Left cardiac atrium (tissue), 4 donors: ENCODE measurements at regions not wholly inside any gene's neighbourhood (a gene's known extent, or its start where the extent isn't known, plus 50 kb on each side); places are given as distances from the start of the nearest gene placed in this dataset.
"Not testable (repeated sequence)": the region's sequence is repeated elsewhere in the genome, so short reads cannot be mapped to it uniquely, and the experiment has no call there.

ENCODE experiments used
- ATAC-seq, 2 donors: fragments of 200-7000 bp; cut with Tn5 transposase; one replicate each; pipeline ENCODE4 v1.9.1; 2020; ENCODE audit warnings: mild to moderate bottlenecking in 2 of 2, moderate library complexity in 2 of 2
- DNase-seq: peaks from one replicate; pipeline ENCODE4 v3.0.0-alpha.2; 2020
- intact Hi-C, 2 donors: fragments of 100-400 bp; cut with DNase I; formaldehyde crosslinking; loops; one replicate each; pipeline versions ENCODE4 v1.14.1 to v1.15.1; 2022 to 2023
- donor health status: DM: no; HTN: yes; CAD: no.
- donor health status: DM: no; HTN: yes; CAD: no; lungs with severe emphysema.
- donor health status: DM: yes; HTN: yes; CAD: no.
- donor health status: Dilated cardiomyopathy.

DNA sequence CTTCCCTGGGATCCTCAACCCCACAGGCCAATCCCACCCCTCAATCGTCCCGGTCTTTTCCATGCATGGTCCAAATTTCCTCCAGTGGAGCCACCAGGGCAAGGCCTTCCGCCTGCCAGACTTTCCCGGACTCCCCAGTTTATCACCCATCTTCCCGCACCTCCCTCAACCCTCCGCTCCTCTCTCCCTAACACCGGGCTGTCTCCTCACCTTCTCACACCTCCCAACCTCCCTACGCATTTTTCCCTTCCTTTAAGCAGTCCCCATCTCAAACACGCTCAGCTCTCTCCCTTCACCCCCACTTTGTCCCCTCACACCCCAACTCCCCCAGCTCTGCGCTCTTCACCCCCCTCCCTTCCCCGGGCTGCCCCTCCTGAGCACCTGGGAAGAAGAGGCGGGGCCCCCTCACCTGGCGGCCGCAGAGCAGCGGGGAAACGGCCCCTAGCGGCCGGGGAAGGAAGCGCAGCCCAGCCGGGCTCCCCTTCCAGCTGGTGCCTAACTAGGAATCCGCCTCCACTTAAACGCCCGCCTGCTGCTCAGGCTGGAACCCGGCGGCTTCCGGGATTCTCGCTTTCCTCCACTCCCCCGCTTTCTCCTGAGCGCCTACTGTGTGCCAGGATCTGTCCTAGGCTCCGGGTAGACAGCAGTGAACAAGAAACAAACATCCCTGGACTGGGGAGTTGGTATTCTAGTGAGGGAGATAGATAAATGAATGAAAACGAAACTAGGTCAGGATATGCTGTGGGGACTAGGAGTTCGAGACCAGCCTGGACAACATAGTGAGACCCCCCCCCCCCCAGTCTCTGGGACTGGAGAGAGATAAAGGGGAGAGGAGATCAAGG lies 126.7 kb downstream of the CRLF3 start:
- DNase-seq (peak; percentile 58), ATAC-seq (peak; percentile 84 to 90)
- intact Hi-C loops: not testable (repeated sequence)

GRCh38 chr17:30696234-30696633 lies 128.3 kb downstream of the CRLF3 start:
- intact Hi-C loops: no loop called here
- ATAC-seq: no peak
- no peak for DNase-seq

GRCh38 chr17:30695265-30695811 lies 129.2 kb downstream of the CRLF3 start:
- DNase-seq, intact Hi-C loops, ATAC-seq: not testable (repeated sequence)

DNA sequence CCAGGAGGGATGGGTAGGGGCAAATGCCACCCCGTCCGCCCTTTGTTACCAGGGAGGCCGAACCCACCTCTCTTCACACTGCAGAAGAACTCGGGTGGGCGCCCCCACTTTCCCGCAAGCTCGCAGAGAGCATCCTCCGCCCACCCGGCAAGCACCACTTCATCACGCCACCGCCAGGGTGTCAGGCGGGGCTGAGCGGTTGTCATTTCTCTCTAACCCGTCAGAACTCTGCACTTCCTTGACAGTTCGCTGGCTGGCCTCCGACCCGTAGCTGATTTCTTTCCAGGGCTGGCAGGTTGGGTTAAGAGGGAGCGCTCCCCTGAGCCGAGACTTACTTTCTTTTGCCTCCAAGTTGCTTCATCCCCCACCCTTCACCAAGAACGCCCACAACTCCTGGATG lies 130.7 kb downstream of the CRLF3 start:
- DNase-seq: not testable (repeated sequence)
- peak in 1 of 2 donors; percentile 60 for ATAC-seq

DNA sequence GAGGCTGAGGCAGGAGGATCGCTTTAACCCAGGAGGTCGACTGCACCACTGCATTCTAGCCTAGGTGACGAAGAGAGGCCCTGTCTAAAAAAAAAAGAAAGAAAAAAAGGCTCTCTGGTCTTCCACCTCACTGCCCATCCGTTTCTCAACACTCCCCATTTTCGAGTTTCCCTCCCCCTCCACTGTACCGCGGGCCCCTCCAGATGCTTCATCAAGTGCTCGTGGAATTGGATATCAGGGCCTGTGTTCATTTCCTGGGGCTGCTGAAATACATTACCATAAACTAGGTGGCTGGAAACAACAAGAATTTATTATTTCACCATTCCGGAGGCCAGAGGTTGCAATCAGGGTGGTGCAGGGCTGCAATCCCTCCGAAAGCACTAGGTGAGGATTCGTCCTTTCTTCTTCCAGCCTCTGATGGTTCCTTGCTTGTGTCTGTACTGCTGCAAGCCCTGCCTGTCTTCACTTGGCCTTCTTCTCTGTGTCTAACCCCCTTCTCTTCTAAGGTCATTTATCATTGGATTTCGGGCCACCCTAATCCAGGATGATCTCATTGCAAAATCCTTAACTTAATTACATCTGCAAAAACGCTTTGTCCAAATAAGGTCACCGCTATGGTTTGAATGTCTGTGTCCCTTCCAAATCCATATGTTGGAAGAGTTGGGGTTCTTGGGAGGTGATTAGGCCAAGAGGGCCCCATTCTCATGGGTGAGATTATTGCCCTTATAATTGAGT lies 135.1 kb downstream of the CRLF3 start:
- intact Hi-C loops, ATAC-seq, DNase-seq: not testable (repeated sequence)

More for the DNA sequence above, 130.7 kb downstream of the CRLF3 start:
- intact Hi-C loops: not testable (repeated sequence)

DNA sequence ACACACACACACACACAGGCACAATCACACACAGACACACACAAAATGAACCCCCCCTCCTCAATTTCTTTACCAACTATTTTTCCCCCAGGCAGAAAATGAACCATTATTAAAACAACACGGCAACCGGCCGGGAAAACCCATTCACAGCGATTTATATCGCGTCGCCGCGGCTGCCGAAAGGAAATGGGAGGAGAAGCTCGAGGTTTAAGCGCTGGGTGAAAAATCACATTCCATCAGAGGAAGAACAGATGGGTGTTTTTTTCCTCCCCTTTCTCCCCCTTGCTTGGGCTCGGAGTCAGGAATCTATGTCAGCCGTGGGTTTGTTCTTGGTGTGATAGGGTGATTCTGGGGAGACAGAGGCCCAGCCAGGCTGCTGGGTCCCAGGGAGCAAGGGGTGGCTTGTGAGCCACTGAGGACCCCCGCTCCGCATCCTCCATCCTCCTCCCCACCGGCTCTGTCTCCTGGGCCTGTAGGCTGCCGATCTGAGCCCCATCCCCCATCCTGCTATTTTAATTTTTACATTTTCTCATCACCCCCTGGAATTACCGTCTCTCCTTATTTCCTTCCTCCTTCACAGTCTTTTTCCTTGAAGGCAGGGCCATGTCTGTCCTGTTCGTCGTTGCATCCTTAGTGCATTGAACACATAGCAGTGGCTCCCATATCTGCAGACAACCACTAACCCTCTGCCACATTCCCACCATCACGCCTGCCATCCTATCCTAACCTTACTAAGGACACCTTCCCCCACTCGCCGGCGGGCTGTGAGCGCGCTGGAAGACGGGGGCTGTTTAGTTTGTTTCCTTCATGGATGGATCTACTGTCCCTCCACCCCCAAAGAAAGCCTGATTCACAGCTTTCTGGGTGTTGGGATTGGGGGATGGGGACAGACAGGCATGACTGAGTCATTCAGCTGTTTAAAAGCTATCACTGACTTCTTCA lies 137.7 kb downstream of the CRLF3 start:
- DNase-seq, intact Hi-C loops: not testable (repeated sequence)
- ATAC-seq: peak in 1 of 2 donors; percentile 24

DNA sequence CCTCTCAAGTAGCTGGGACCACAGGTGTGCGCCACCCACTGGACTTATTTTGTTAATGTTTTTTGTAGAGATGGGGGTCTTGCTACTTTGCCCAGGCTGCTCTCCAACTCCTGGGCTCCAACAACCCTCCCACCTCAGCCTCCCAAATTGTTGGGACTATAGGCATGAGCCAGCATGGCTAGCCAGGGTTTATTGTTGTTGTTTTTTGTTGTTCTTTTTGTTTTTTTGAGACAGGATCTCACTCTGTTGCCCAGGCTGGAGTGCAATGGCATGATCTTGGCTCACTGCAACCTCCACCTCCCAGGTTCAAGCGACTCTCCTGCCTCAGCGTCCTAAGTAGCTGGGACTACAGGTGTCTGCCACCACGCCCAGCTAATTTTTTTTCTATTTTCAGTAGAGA lies 142.2 kb downstream of the CRLF3 start:
- ATAC-seq, intact Hi-C loops, DNase-seq: not testable (repeated sequence)

DNA sequence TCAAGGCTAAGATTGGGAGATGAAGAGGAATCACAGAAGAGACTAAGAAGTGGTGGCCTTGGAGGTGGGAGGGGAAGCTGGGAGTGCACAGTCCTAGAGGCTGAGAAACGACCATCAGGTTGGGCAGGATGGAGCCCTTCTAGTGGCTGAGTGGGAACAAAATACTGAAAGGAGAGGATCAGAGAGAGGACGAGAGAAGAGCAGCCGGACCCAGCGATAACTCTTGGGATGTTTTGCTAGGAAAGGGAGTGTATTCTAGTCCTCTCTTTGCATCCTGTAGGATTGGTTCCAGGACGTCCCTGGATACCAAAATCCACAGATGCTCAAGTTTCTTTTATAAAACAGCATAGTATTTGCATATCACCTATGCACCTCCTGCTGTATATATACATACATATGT lies 143.8 kb downstream of the CRLF3 start:
- ATAC-seq, intact Hi-C loops, DNase-seq: not testable (repeated sequence)

DNA sequence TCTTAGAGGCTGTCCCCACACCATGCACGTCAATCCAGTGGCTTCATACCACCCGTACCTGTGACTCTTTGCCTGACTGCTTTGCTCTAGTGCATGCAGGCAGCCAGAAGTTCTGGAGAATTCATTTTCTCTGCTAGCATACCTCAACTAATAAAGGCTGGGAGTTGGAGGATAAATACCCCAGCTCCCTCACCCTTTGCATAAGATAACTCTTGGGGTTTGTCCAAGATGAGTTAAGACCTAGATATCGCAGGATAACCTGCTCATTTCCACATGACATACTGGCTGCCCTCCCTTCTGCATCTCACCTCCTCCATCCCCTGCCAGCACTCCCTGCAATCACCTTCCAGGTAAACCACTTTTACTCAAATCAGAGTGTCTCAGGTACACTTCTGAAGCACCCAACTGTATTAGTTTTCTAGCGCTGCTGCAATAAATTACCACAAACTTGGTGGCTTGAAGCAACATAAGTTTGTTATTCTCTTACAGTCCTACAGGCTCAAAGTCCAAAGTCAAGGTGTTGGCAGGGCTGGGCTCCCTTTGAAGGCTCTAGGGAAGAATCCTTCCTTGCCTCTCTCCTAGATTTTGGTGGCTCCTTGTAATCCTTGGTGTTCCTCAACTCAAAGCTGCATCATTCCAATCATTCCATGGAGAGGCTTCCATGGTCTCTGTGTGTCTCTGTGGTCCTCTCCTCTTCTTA lies 146.8 kb downstream of the CRLF3 start:
- intact Hi-C loops: no loop called here
- DNase-seq: no peak
- no peak for ATAC-seq

DNA sequence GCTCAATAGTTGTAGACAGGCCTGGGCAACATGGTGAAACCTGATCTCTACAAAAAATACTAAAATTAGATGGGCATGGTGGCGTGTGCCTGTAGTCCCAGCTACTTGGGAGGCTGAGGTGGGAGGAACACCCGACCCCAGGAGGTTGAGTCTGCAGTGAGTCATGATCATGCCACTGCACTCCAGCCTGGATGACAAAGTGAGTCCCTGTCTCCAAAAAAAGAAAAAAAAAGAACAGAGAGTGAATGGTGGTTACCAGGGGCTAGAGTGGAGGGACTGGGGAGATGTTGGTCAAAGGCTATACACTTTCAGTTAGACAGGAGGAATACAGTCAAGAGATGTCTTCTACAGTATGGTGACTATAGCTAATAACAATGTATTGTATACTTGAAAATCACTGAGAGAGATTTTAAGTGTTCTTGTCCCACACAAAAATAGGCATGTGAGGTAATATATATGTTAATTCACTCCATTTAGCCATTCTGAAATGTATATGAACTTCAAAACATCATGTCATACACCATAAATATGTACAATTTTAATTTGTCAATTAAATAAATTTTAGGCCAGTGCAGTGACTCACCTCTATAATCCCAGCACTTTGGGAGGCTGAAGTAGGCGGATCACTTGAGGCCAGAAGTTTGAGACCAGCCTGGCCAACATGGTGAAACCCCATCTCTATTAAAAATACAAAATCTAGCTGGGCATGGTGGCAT lies 148.6 kb downstream of the CRLF3 start:
- ATAC-seq, intact Hi-C loops, DNase-seq: not testable (repeated sequence)

GRCh38 chr17:30669217-30669649 lies 155.3 kb downstream of the CRLF3 start:
- peak in 1 of 2 donors; percentile 3 for ATAC-seq

DNA sequence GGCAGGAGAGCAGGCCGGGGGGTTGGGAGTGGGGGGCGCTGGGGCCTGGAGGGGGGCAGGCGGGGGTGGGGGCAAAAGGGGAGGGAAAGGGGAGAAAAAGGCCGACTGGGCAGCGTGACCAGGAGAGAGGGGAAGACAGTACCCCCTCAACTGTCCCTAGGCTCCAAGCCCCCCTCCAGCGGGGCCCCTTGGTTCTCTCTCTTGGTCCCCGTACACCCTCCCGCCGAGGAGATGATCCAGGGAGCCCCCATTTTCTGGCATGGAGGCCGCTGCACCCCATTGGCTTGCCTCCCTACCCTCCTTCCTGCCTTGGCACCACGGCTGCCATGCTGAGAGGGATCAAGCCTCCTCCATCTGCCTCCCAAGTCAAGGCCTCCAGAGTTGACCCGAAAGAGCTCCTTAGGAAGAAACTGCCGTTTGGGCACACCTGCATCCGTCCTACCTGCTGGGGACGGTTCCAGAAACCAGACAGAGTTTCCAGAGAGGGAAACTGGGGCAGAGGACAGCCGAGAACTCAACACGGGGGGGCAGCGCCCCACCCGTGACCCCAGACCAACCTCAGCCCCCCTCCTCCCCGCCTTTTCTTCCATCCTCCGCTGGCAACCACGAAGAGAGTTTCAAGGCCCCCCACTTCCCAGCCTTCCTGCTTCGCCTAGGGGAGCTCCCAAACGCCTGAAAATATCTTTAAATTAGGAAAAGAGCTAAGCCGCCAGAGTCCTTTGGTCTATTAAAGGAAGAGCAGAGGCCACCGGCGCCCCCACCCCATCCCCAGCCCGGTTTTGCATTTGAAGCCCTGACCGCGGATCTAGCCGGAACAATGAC lies 155.9 kb downstream of the CRLF3 start:
- intact Hi-C loops, DNase-seq: not testable (repeated sequence)
- peak; percentile 25 to 38 for ATAC-seq

More at GRCh38 chr17:30669217-30669649, 155.3 kb downstream of the CRLF3 start:
- DNase-seq, intact Hi-C loops: not testable (repeated sequence)

DNA sequence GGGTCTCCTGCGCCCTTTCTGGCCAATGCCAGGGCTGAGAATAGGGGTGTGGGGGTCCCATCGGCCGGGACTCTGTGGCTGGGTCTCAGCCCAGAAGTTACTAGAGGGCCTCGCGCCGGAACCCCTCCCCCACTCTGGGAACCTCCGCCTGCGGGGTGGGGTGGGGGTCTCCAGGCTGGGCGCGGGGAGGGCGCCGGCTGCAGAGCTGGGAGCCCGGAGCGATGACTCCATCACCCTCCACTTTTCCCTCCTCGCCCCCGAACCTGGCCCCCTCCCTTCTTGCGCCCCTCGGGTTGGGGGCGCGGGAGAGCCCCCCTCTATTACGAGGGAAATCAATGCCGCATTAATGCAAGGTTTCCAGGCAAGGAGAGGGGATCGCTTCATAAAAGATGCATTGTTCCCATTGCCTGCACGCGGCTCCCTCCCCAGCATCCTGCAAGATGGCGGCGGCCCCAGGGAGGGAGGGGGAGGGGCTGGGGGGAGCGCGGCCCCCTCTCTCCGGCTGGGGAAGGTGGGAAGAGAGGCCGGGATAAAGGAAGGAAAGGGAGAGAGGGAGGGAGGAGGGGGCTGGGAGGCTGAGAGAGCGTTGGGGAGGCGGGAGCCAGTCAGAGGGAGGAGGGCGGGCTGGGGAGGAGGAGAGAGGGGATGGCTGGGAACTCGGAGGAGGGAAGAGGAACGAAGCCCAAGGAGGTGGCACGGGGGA lies 156.7 kb downstream of the CRLF3 start:
- ATAC-seq: peak; percentile 82 to 89
- DNase-seq: peak; percentile 51
- intact Hi-C loops: not testable (repeated sequence)

GRCh38 chr17:30666838-30667656 lies 157.4 kb downstream of the CRLF3 start:
- DNase-seq, intact Hi-C loops: not testable (repeated sequence)
- ATAC-seq: peak; percentile 6 to 14
